ENCODE measurements at regions not wholly inside any gene's neighbourhood (a gene's known extent, or its start where the extent isn't known, plus 50 kb on each side); places are given as distances from the start of the nearest gene placed in this dataset.

GRCh38 chr3:124172283-124172682 is 180.4 kb upstream of the ROPN1 start:
- TF ChIP-seq CTCF (IDR thresholded peaks at IDR 0.05; ENCODE audit: insufficient read depth, low read depth, low read length), result no peak
- H3K4me3 ChIP-seq (ENCODE audit: low read depth, low read length), result no peak overlapping the region
- DNase-seq (ENCODE audit: low read depth), result no peak

GRCh38 chr3:124172816-124173215 is 180.9 kb upstream of the ROPN1 start:
- no peak overlapping the region for H3K4me3 ChIP-seq (ENCODE audit: low read depth, low read length)
- DNase-seq (ENCODE audit: low read depth), result no peak
- TF ChIP-seq CTCF (IDR thresholded peaks at IDR 0.05; ENCODE audit: insufficient read depth, low read depth, low read length), result no peak

GRCh38 chr3:124174476-124174875 is 182.6 kb upstream of the ROPN1 start:
- H3K4me3 ChIP-seq (ENCODE audit: low read depth, low read length), result no peak overlapping the region
- TF ChIP-seq CTCF (IDR thresholded peaks at IDR 0.05; ENCODE audit: insufficient read depth, low read depth, low read length), result no peak
- no peak for DNase-seq (ENCODE audit: low read depth)

- no peak for DNase-seq (ENCODE audit: low read depth)
- TF ChIP-seq CTCF (IDR thresholded peaks at IDR 0.05; ENCODE audit: insufficient read depth, low read depth, low read length), result no peak
- H3K4me3 ChIP-seq (ENCODE audit: low read depth, low read length), result no peak overlapping the region
Observed at GRCh38 chr3:124174910-124175874, 183.3 kb upstream of the ROPN1 start.

GRCh38 chr3:124177071-124177470 is 185.1 kb upstream of the ROPN1 start:
- DNase-seq (ENCODE audit: low read depth), result no peak

GRCh38 chr3:124178531-124178930 is 186.6 kb upstream of the ROPN1 start:
- no peak for DNase-seq (ENCODE audit: low read depth)
- no peak overlapping the region for H3K4me3 ChIP-seq (ENCODE audit: low read depth, low read length)
- TF ChIP-seq CTCF (IDR thresholded peaks at IDR 0.05; ENCODE audit: insufficient read depth, low read depth, low read length), result no peak

More at GRCh38 chr3:124177071-124177470, 185.1 kb upstream of the ROPN1 start:
- TF ChIP-seq CTCF (IDR thresholded peaks at IDR 0.05; ENCODE audit: insufficient read depth, low read depth, low read length), result no peak
- H3K4me3 ChIP-seq (ENCODE audit: low read depth, low read length), result no peak overlapping the region
